ENCODE measurements at regions not wholly inside any gene's neighbourhood (a gene's known extent, or its start where the extent isn't known, plus 50 kb on each side); places are given as distances from the start of the nearest gene placed in this dataset.
"Not testable (repeated sequence)": the region's sequence is repeated elsewhere in the genome, so short reads cannot be mapped to it uniquely, and the experiment has no call there.

DNA sequence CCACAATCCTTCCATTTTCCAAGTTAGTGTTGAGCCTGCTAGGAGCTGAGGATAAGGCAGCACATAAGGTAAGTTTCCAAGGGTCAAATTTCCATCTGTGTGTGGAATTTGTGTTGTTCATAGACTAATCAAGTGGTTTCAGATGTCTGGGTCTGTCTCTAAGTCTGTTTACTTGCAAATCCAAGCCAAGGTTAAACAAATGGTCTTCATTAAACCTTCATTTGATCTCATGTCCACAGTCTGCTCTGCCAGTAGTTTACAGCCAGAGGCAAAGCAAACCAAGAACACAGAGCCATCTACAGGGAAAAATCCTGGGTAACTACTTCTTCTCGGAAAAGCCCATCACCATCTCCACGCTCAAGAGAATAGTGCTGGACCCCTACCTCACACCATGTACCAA is 5450.2 kb upstream of the TPTE start:
- DNase-seq; H3K27ac ChIP-seq (ENCODE audit: low read depth, low read length); H3K36me3 Mint-ChIP-seq; intact Hi-C loops (cut with micrococcal nuclease); H3K4me3 Mint-ChIP-seq; POLR2A ChIA-PET (ENCODE audit: partially characterized antibody); H3K9me3 Mint-ChIP-seq; H3K4me1 Mint-ChIP-seq; CTCF ChIA-PET (ENCODE audit: partially characterized antibody); H3K27ac Mint-ChIP-seq; H3K36me3 ChIP-seq (ENCODE audit: insufficient read depth, low read length); H3K4me1 ChIP-seq (ENCODE audit: insufficient read depth, low read length); H3K27me3 Mint-ChIP-seq; H3K27me3 ChIP-seq (ENCODE audit: insufficient read depth, low read length); H3K4me3 ChIP-seq (ENCODE audit: low read length in 2 of 2); H3K9me3 ChIP-seq (ENCODE audit: control insufficient read depth in 1 of 2, low read length in 2 of 2): not testable (repeated sequence)

DNA sequence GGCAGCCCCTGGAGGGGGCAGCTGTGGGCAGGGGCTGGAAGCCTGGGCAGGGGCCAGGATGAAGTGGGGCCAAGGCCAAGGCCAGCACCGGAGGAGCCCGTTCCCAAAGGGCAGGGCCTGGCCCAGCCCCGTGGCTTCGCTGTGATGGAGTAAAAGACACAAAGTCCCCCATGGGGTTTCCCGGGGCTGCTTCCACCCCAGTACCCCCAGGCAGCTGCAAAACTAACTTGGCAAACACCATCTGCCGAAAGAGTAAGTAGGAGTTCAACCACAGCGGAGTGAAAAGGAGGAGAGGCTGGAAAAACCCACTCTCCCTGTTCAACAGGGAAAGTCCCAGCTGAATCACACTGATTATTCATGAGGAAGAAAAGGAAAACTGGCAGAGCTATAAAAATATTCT is 5444.5 kb upstream of the TPTE start:
- H3K36me3 ChIP-seq (ENCODE audit: insufficient read depth, low read length); H3K4me1 Mint-ChIP-seq; H3K36me3 Mint-ChIP-seq; H3K9me3 Mint-ChIP-seq; H3K27me3 ChIP-seq (ENCODE audit: insufficient read depth, low read length); intact Hi-C loops (cut with micrococcal nuclease); H3K9me3 ChIP-seq (ENCODE audit: control insufficient read depth in 1 of 2, low read length in 2 of 2); H3K27me3 Mint-ChIP-seq; H3K4me3 Mint-ChIP-seq; POLR2A ChIA-PET (ENCODE audit: partially characterized antibody); H3K27ac ChIP-seq (ENCODE audit: low read depth, low read length); H3K27ac Mint-ChIP-seq; DNase-seq; H3K4me3 ChIP-seq (ENCODE audit: low read length in 2 of 2); CTCF ChIA-PET (ENCODE audit: partially characterized antibody); H3K4me1 ChIP-seq (ENCODE audit: insufficient read depth, low read length): not testable (repeated sequence)

DNA sequence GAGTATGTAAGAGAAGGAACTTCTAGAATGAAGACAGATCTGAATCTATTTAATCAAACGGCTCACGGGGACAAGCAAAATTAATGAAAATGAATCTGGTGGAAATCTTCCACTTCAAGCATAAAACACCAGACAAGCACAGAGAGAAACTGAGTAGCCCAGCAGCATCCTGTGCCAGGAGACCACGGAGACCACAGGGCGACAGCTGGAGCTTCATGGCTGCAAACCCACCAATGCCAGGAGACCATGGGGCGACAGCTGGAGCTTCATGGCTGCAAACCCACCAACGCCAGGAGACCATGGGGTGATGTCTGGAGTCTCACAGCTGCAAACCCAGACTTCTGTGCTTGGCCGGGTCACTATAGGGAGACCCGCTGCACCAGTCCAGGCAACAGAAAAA is 5442.0 kb upstream of the TPTE start:
- POLR2A ChIA-PET (ENCODE audit: partially characterized antibody); H3K36me3 ChIP-seq (ENCODE audit: insufficient read depth, low read length); intact Hi-C loops (cut with micrococcal nuclease); H3K4me3 Mint-ChIP-seq; H3K4me3 ChIP-seq (ENCODE audit: low read length in 2 of 2); H3K27me3 ChIP-seq (ENCODE audit: insufficient read depth, low read length); H3K27ac Mint-ChIP-seq; H3K27ac ChIP-seq (ENCODE audit: low read depth, low read length); H3K9me3 ChIP-seq (ENCODE audit: control insufficient read depth in 1 of 2, low read length in 2 of 2); DNase-seq; H3K9me3 Mint-ChIP-seq; H3K36me3 Mint-ChIP-seq; H3K4me1 Mint-ChIP-seq; H3K4me1 ChIP-seq (ENCODE audit: insufficient read depth, low read length); CTCF ChIA-PET (ENCODE audit: partially characterized antibody); H3K27me3 Mint-ChIP-seq: not testable (repeated sequence)

DNA sequence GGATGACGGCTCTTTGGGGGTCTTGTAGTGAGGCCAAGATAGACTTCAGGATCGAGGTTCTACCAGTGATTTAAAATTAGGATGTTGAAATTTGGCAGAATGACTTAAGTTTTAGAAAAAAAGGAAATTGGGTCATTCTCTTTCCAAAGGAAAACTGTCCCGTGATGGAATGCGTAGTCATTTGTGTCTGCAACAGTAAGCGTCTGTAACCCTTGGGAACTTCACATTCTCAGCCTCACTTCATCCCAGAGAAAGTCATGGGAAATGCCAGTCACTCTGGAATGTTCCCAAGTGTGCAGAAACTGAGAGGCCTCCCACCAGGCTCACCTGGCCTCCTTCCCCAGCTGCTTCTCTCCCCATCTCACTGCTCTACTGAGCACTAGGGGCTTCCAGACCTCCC is 5441.4 kb upstream of the TPTE start:
- H3K36me3 Mint-ChIP-seq; H3K36me3 ChIP-seq (ENCODE audit: insufficient read depth, low read length); H3K9me3 ChIP-seq (ENCODE audit: control insufficient read depth in 1 of 2, low read length in 2 of 2); H3K27me3 Mint-ChIP-seq; H3K4me3 Mint-ChIP-seq; H3K27ac Mint-ChIP-seq; DNase-seq; H3K9me3 Mint-ChIP-seq; H3K4me3 ChIP-seq (ENCODE audit: low read length in 2 of 2); CTCF ChIA-PET (ENCODE audit: partially characterized antibody); H3K4me1 ChIP-seq (ENCODE audit: insufficient read depth, low read length); H3K27me3 ChIP-seq (ENCODE audit: insufficient read depth, low read length); H3K27ac ChIP-seq (ENCODE audit: low read depth, low read length); intact Hi-C loops (cut with micrococcal nuclease); H3K4me1 Mint-ChIP-seq; POLR2A ChIA-PET (ENCODE audit: partially characterized antibody): not testable (repeated sequence)

DNA sequence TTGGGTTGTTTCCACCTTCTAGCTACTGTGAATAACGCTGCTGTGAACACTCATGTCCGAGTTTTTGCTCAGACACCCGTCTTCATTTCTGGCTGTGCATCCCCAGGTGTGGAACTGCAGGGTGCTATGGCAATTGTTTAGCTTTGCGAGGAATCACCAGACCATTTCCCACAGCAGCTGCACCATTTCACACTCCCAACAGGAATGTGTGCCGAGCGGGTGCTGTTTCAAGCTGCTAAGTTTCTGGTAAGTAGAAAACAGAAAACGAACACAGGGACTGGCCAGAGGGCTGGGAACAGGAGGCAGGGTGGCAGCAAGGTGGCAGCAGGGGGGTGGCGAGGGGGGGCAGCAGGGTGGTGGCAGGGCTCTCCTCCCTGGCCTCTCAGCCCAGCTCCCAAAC is 5437.1 kb upstream of the TPTE start:
- H3K4me3 Mint-ChIP-seq; intact Hi-C loops (cut with micrococcal nuclease): not testable (repeated sequence)

DNA sequence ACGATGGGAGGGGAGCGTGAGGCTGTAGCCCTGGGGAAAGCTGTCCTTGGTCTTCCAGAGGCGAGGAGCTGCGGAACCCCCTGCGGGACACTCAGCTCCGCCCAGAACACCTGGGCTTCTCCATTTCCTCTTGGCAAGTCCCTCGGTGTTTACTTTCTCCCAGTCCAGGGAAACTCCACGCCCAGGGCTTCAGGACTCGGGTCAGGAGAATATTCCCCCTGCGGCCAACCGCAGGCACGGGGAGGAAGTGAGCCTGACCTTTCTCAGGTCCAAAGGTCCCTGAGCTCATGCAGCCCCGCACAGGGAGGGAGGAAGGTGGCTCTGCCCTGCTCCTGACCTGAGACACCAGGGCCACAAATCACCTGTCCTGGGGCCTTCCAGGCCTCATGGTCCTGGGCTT is 5435.9 kb upstream of the TPTE start:
- H3K9me3 ChIP-seq (ENCODE audit: control insufficient read depth in 1 of 2, low read length in 2 of 2); H3K27ac Mint-ChIP-seq; DNase-seq; intact Hi-C loops (cut with micrococcal nuclease); H3K4me1 ChIP-seq (ENCODE audit: insufficient read depth, low read length); CTCF ChIA-PET (ENCODE audit: partially characterized antibody); H3K27me3 Mint-ChIP-seq; H3K9me3 Mint-ChIP-seq; POLR2A ChIA-PET (ENCODE audit: partially characterized antibody); H3K36me3 Mint-ChIP-seq; H3K4me1 Mint-ChIP-seq; H3K4me3 Mint-ChIP-seq; H3K27ac ChIP-seq (ENCODE audit: low read depth, low read length); H3K36me3 ChIP-seq (ENCODE audit: insufficient read depth, low read length); H3K27me3 ChIP-seq (ENCODE audit: insufficient read depth, low read length); H3K4me3 ChIP-seq (ENCODE audit: low read length in 2 of 2): not testable (repeated sequence)

More for the DNA sequence above, 5437.1 kb upstream of the TPTE start:
- H3K27me3 ChIP-seq (ENCODE audit: insufficient read depth, low read length); H3K36me3 Mint-ChIP-seq; H3K27me3 Mint-ChIP-seq; H3K4me1 Mint-ChIP-seq; H3K27ac ChIP-seq (ENCODE audit: low read depth, low read length); POLR2A ChIA-PET (ENCODE audit: partially characterized antibody); CTCF ChIA-PET (ENCODE audit: partially characterized antibody); H3K36me3 ChIP-seq (ENCODE audit: insufficient read depth, low read length); H3K27ac Mint-ChIP-seq; H3K9me3 Mint-ChIP-seq; H3K4me3 ChIP-seq (ENCODE audit: low read length in 2 of 2); DNase-seq; H3K9me3 ChIP-seq (ENCODE audit: control insufficient read depth in 1 of 2, low read length in 2 of 2); H3K4me1 ChIP-seq (ENCODE audit: insufficient read depth, low read length): not testable (repeated sequence)

DNA sequence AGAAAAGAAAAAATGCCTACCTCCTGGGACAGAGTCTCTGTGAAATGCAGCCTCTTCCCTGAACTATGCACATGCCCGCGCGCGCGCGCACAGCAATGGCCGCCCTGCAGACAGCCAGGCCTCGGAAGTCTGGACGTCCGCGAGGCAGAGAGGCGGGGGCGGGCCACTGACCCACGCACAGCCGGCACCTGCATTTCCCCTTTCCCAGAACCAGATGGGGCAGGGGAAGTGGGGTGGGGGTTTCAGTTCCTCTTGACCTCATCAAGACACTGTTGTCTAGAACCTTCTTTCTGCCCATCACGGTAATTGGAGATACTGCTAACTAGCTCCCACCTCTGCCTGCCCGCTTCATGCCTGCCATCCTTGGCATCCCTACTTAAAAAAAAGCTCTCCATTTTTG is 5435.0 kb upstream of the TPTE start:
- H3K9me3 ChIP-seq (ENCODE audit: control insufficient read depth in 1 of 2, low read length in 2 of 2); POLR2A ChIA-PET (ENCODE audit: partially characterized antibody); H3K27me3 Mint-ChIP-seq; DNase-seq; H3K9me3 Mint-ChIP-seq; CTCF ChIA-PET (ENCODE audit: partially characterized antibody); H3K4me3 ChIP-seq (ENCODE audit: low read length in 2 of 2); H3K27ac ChIP-seq (ENCODE audit: low read depth, low read length); H3K36me3 ChIP-seq (ENCODE audit: insufficient read depth, low read length); intact Hi-C loops (cut with micrococcal nuclease); H3K4me1 Mint-ChIP-seq; H3K27me3 ChIP-seq (ENCODE audit: insufficient read depth, low read length); H3K4me3 Mint-ChIP-seq; H3K4me1 ChIP-seq (ENCODE audit: insufficient read depth, low read length); H3K36me3 Mint-ChIP-seq; H3K27ac Mint-ChIP-seq: not testable (repeated sequence)

DNA sequence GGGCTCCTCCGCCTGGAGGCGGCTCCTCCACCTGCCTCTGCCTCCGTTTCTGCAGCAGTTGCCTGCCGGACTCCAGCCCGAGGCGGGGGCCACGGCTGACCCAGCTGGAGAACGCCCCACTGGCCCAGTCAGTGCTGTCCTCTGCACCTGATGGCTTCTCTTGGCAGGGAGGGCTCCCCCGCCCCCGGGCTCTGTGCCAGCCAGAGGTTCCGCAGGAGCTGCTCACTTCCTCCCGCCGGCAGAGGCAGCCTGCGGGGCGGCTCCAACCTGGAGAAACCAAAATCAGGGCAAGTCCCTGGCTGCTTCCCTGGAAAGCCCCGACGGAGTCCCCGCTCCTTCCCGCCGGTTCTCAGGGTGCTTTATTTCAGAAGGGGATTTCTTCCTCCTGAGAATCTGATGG is 5432.6 kb upstream of the TPTE start:
- H3K27me3 Mint-ChIP-seq; H3K27me3 ChIP-seq (ENCODE audit: insufficient read depth, low read length); CTCF ChIA-PET (ENCODE audit: partially characterized antibody); H3K4me1 ChIP-seq (ENCODE audit: insufficient read depth, low read length); H3K4me3 ChIP-seq (ENCODE audit: low read length in 2 of 2); H3K36me3 Mint-ChIP-seq; H3K27ac Mint-ChIP-seq; H3K4me3 Mint-ChIP-seq; H3K36me3 ChIP-seq (ENCODE audit: insufficient read depth, low read length); intact Hi-C loops (cut with micrococcal nuclease); H3K27ac ChIP-seq (ENCODE audit: low read depth, low read length); H3K9me3 ChIP-seq (ENCODE audit: control insufficient read depth in 1 of 2, low read length in 2 of 2); POLR2A ChIA-PET (ENCODE audit: partially characterized antibody); DNase-seq; H3K9me3 Mint-ChIP-seq; H3K4me1 Mint-ChIP-seq: not testable (repeated sequence)

All from CD4-positive, alpha-beta memory T cell (primary cell).